ENCODE measurements at regions not wholly inside any gene's neighbourhood (a gene's known extent, or its start where the extent isn't known, plus 50 kb on each side); places are given as distances from the start of the nearest gene placed in this dataset.

- TF ChIP-seq BHLHE40 (IDR thresholded peaks at IDR 0.05; ENCODE audit: borderline replicate concordance) = no peak
- TF ChIP-seq SP1 (IDR thresholded peaks at IDR 0.05) = no peak
- TF ChIP-seq FOXM1 (IDR thresholded peaks at IDR 0.05; ENCODE audit: borderline replicate concordance) = no peak
- no peak for TF ChIP-seq HDGF (IDR thresholded peaks at IDR 0.05; ENCODE audit: borderline replicate concordance)
- no peak for TF ChIP-seq FOXK2 (IDR thresholded peaks at IDR 0.05)
- no peak for TF ChIP-seq LEF1 (IDR thresholded peaks at IDR 0.05; ENCODE audit: borderline replicate concordance)
- no peak for TF ChIP-seq ELF4 (IDR thresholded peaks at IDR 0.05)
- no peak for TF ChIP-seq PKNOX1 (IDR thresholded peaks at IDR 0.05)
- no peak for TF ChIP-seq SUZ12 (IDR thresholded peaks at IDR 0.05)
- TF ChIP-seq NFRKB (IDR thresholded peaks at IDR 0.05) = no peak
- TF ChIP-seq FOXA1 (IDR thresholded peaks at IDR 0.05) = no peak
- no peak for TF ChIP-seq CTBP1 (IDR thresholded peaks at IDR 0.05; ENCODE audit: borderline replicate concordance)
- no peak for TF ChIP-seq TARDBP (IDR thresholded peaks at IDR 0.05)
Observed at GRCh38 chr18:31244771-31245394, 73.1 kb upstream of the DSG1 start.
